Prostate gland (tissue), 2 donors: ENCODE measurements at regions not wholly inside any gene's neighbourhood (a gene's known extent, or its start where the extent isn't known, plus 50 kb on each side); places are given as distances from the start of the nearest gene placed in this dataset.

Experiments
- CTCF ChIP-seq, 4 experiments: fragments of 200-600 bp in 2 of 4; fragments of 450-650 bp in 2 of 4; sonication (generic) in 2 of 4; IDR thresholded peaks; 1 replicate in 3 of 4; 2 replicates in 1 of 4; pipeline ENCODE4 v1.5.1; 2016 to 2019; ENCODE audit warnings: antibody characterized with exemption in 4 of 4, mild to moderate bottlenecking in 2 of 4, moderate library complexity in 2 of 4
- POLR2A ChIP-seq: fragments of 450-650 bp; IDR thresholded peaks from one replicate; pipeline ENCODE4 v1.6.1; 2016; ENCODE audit warnings: antibody characterized with exemption, mild to moderate bottlenecking
- POLR2AphosphoS5 ChIP-seq: sonication (generic); formaldehyde crosslinking; IDR thresholded peaks from one replicate; pipeline ENCODE4 v1.6.1; 2017; ENCODE audit warnings: antibody characterized with exemption

GRCh38 chr1:47676311-47677054 lies 238.6 kb downstream of the FOXD2 start:
- no peak for TF ChIP-seq POLR2AphosphoS5
- no peak for TF ChIP-seq CTCF (IDR thresholded peaks at IDR 0.05)
- no peak for TF ChIP-seq POLR2A
